Posterior cingulate gyrus (tissue), 11 donors: ENCODE measurements at regions not wholly inside any gene's neighbourhood (a gene's known extent, or its start where the extent isn't known, plus 50 kb on each side); places are given as distances from the start of the nearest gene placed in this dataset.
"Not testable (repeated sequence)": the region's sequence is repeated elsewhere in the genome, so short reads cannot be mapped to it uniquely, and the experiment has no call there.

ENCODE experiments used
- DNase-seq, 10 donors: peaks; one replicate each; pipeline versions ENCODE4 v3.0.0 to v3.0.0-alpha.2; 2020 to 2021; ENCODE audit warnings: mixed read lengths in 3 of 10
- intact Hi-C: fragments of 100-400 bp; cut with DNase I; formaldehyde crosslinking; loops from one replicate; pipeline ENCODE4 v1.15.1; 2023

GRCh38 chr11:42778193-42778592 lies 533.6 kb upstream of the API5 start:
- DNase-seq, result no peak
- intact Hi-C loops, result no loop called here

DNA sequence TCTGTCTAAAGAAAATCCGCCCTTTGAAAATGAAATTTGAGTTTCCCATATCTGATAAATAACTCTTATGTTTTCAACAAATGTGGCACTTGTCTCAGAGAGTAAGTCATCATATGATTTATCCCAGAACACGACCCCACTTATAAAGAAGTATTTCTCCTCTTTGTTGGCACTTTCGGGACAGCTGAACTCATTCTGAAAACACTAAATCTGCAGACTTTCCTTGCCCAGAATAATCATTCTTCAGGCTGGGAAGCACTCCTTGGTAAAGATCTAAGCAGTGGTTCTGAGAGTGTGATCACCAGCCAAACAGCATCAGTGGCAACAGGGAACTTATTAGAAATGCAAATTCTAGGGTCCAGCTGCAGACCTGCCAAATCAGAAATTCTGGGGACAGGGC lies 532.2 kb upstream of the API5 start:
- no peak for DNase-seq
- intact Hi-C loops, result no loop called here

DNA sequence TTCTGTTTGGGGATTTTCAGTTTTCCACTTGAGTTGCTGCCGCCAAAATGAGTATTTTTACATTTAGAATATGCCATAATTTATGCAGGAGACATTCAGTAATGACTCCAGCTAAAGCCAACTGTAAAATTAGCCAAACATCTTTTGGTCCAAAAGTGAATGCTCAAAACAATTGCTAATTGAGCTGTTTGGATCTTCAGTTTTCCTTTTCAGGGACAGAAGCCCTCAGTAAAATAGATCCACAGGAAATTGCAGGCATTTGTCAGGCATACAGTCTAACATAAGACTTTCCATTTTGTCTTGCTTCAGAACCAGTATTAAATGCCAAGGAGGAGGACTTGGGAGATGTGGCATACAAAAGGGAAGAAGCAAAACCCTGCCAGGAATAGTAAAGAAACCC lies 524.8 kb upstream of the API5 start:
- no peak for DNase-seq
- intact Hi-C loops, result no loop called here

- intact Hi-C loops, DNase-seq: not testable (repeated sequence)
Observed at GRCh38 chr11:42795483-42795882, 516.3 kb upstream of the API5 start.

DNA sequence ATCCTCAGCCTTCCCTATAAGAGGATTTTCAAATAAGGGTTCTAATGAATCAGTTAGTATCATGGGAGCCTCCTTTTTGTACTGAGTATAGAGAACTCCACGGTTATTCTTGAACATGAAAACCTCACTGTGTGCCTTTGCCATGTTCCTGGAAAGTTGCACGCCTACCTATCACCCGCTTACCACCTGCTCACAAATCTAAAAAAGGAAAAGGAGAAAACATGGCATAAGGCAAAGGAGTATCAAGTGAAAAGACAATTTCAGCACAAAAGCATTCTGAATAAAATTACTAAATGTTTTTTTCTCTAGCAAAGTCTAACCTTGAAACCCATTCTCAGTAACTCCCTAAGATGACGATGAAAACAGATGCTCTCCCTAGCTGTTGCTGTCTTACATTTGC lies 511.8 kb upstream of the API5 start:
- intact Hi-C loops, result no loop called here
- peak in 3 of 10 donors; percentile 8 to 67 (median 61) for DNase-seq

DNA sequence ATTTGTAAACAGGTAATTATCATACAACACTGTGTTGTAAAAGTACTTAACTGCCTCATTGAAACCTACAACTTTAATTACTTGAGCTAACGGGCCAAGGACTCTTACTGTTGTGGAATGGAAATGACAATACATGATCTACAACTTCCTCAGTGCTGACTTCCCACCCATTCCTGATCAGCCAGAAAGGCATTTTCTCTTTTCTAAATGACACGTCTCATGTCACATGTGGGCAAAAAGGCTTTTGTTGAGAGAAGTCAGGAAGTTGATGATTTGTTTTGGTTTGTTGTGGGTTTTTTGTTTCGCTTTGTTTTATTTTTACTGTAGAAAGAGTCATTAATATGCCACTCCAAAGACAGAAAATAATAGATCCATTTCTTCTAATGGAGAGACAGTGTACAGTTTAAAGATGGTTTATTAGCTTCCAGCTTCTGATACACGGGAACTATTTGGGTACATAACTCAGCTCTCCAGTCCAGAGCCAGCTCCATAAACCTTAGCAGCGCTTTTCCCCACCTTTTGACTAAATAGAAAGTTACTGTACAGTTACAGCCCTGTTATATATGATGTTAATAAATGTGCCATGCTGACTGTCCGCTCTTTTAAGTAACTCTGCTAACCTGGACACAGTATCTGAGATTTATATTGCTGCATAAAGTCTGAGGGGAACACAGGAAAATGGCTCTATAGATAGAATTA lies 509.4 kb upstream of the API5 start:
- intact Hi-C loops, result no loop called here
- no peak for DNase-seq

DNA sequence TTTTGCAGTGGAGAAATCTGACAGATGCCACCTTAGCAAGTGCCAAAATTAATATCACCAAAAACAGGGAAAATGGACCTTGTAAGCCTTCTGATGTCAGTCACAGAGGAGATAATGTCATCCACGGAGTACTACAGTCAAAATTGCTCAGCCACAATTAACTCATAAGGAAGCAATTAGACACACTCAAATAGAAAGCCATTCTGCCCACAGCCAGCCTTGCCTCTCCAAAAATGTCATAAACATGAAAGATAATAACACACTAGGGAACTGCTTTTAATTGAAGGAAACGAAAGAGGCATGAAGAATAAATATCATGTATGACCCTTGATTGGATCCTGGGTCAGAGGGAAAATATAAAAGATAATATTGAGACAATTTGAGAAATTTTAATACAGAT lies 505.6 kb upstream of the API5 start:
- DNase-seq, result no peak
- intact Hi-C loops, result no loop called here

GRCh38 chr11:42812361-42812760 lies 499.4 kb upstream of the API5 start:
- DNase-seq, result no peak
- intact Hi-C loops, result no loop called here

GRCh38 chr11:42812960-42813359 lies 498.8 kb upstream of the API5 start:
- intact Hi-C loops, result no loop called here

GRCh38 chr11:42816471-42816870 lies 495.3 kb upstream of the API5 start:
- no peak for DNase-seq
- intact Hi-C loops, result no loop called here

More at GRCh38 chr11:42812960-42813359, 498.8 kb upstream of the API5 start:
- no peak for DNase-seq

DNA sequence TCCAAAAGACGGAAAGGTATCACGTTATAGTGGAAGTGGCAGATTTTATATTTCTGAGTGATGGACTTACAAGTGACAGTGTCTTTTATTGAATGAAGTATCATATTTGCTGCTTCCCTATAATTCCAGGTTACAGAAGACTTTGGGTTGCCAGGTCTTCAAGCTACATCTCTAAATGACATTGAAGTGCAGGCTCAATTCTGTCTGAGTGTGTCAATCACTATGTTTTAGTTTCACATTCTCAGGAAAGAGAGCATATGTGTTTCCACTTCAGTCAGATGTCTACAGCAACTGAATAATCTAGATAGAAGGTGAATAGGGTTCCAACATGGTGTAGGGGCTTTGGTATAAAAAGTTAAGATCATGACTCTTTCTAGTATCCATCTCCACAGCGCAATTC lies 492.7 kb upstream of the API5 start:
- no peak for DNase-seq
- intact Hi-C loops, result no loop called here

DNA sequence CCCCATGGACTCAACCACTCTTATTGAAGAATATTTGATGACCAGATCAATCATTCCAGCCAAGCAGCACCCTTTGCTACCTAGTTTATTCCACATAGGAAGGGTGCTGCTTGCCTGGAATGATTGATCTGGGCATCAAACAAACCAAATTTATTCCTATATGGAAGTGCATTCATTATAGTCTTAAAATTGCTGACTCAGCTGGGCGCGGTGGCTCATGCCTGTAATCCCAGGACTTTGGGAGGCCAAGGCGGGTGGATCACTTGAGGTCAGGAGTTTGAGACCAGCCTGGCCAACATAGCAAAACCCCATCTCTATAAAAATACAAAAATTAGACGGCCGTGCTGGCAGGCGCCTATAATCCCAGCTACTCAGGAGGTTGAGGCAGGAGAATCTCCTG lies 489.6 kb upstream of the API5 start:
- peak in 1 of 10 donors; percentile 32 for DNase-seq

GRCh38 chr11:42823546-42823945 lies 488.2 kb upstream of the API5 start:
- intact Hi-C loops, result no loop called here
- no peak for DNase-seq

More for the DNA sequence above, 489.6 kb upstream of the API5 start:
- intact Hi-C loops, result not testable (repeated sequence)

DNA sequence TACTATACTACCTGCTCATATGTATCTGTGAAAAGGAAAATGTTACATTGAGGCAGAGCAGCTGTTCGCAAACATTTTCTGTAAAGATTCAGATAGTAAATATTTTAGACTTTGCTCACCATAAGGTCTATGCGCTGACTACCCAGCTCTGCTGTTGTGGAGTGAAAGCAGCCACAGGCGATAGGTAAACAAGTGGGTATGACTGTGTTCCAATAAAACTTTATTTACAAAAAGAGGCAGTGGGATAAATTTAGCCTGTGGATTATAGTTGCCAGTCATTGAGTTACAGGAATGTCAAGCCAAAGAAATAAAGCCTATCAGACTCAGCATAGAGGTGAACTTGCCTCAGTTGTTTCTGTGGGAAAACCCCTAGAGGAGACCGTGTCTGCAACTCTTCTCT lies 487.7 kb upstream of the API5 start:
- intact Hi-C loops, result no loop called here

GRCh38 chr11:42825598-42825997 lies 486.2 kb upstream of the API5 start:
- intact Hi-C loops, result no loop called here

More for the DNA sequence above, 487.7 kb upstream of the API5 start:
- no peak for DNase-seq

DNA sequence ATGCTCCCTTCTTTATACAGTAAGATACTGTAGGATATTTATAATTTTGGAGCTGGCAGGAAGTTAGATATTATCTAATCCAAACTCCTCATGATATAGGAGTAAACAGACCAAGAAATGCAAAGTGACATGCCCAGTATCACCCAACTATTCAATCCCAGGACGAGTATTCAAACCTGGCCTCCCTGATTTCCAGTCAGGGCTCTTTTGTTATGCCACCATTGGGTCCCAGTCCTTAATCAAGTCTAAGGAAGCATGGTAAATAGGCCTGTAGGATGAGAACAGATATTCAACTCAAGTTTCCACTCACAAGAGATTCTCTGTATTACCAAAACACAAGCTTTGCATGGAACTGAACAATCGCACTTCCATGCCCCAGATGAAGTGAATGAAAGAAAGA lies 484.0 kb upstream of the API5 start:
- DNase-seq, result no peak
- intact Hi-C loops, result no loop called here

More at GRCh38 chr11:42825598-42825997, 486.2 kb upstream of the API5 start:
- no peak for DNase-seq

DNA sequence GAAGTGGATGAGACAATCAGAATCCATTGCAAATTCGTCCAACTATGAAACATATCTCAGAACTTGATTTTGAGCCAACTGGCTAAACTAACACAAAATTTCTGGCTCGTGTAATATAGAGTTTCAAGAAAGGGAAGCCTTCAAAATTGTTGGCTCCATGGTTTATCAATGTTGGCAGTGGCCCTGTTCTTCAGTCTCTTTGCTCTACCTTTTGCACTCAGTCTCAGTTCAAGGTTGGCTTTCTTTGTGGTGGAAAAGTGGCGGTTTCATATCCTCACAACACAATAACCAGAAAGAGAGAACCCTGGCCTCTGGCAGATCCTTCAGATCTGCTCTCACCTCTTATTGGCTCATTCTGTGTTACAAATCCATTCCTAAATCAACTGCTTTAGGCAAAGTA lies 473.8 kb upstream of the API5 start:
- no peak for DNase-seq
- intact Hi-C loops, result no loop called here

- intact Hi-C loops, result no loop called here
- no peak for DNase-seq
Observed at GRCh38 chr11:42840176-42840829, 471.5 kb upstream of the API5 start.

GRCh38 chr11:42840860-42841259 lies 470.9 kb upstream of the API5 start:
- intact Hi-C loops, result no loop called here

GRCh38 chr11:42841556-42841955 lies 470.2 kb upstream of the API5 start:
- intact Hi-C loops, result no loop called here
- DNase-seq, result no peak

More at GRCh38 chr11:42840860-42841259, 470.9 kb upstream of the API5 start:
- DNase-seq, result no peak

DNA sequence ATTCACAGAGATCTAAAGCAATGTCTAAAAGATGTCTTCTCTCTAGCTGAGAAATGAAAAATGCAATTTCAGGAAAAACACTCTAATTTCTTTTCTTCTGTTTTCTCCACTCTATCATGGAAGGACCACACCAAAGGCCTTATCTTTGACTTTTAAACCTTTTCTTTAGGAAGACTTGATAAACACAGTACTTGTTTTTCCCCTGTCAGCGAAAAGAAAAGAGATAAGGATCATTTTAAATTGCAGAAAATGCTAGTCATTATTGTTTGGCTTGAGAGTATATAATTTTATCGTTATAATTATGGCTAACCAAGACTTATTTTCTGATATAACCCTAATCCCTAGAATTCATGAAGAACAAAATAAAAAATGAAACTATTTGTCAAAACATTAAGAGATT lies 462.4 kb upstream of the API5 start:
- no peak for DNase-seq
- intact Hi-C loops, result no loop called here

DNA sequence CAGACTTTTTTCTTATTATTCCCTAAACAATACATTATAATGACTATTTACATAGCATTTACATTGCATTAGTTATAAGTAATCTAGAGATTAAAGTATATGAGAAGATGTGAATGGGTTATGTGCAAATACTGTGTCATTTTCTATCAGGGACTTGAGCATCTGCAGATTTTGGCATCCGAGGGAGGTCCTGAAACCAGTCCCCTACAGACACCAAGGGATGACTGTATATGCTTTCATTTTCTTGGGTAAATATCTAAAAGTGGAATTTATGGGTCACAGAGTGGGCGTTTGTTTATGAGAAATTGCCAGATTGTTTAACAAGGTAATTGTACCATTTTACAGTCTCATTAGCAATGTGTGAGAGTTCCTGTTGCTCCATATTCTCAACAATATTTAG lies 454.5 kb upstream of the API5 start:
- intact Hi-C loops, result no loop called here
- DNase-seq, result no peak
